KMS-11 (cell line): ENCODE measurements at regions not wholly inside any gene's neighbourhood (a gene's known extent, or its start where the extent isn't known, plus 50 kb on each side); places are given as distances from the start of the nearest gene placed in this dataset.

Source experiments
- H2AFZ ChIP-seq: fragments of 200-600 bp; sonication (generic); 2 replicates; pipeline ENCODE4 v1.6.1; 2016; ENCODE audit warnings: antibody characterized with exemption, mixed run types, low read depth
- H3K27ac ChIP-seq: fragments of 200-600 bp; sonication (generic); 2 replicates; pipeline ENCODE4 v1.6.1; 2016; ENCODE audit warnings: mild to moderate bottlenecking, mixed run types
- H3K27me3 ChIP-seq: fragments of 200-600 bp; sonication (generic); 2 replicates; pipeline ENCODE4 v1.6.1; 2017; ENCODE audit warnings: mild to moderate bottlenecking, low read depth, mixed run types, moderate library complexity; ENCODE audit not compliant: insufficient read depth
- H3K36me3 ChIP-seq: fragments of 200-600 bp; sonication (generic); 2 replicates; pipeline ENCODE4 v1.6.1; 2017; ENCODE audit warnings: mild to moderate bottlenecking, mixed run types; ENCODE audit not compliant: insufficient read depth
- H3K4me1 ChIP-seq: fragments of 200-600 bp; sonication (generic); 2 replicates; pipeline ENCODE4 v1.6.1; 2016; ENCODE audit warnings: mild to moderate bottlenecking, low read depth, mixed run types; ENCODE audit not compliant: poor library complexity, severe bottlenecking
- H3K4me2 ChIP-seq: fragments of 200-600 bp; sonication (generic); 2 replicates; pipeline ENCODE4 v1.7.0; 2016; ENCODE audit warnings: mild to moderate bottlenecking, mixed run types
- H3K4me3 ChIP-seq: fragments of 200-600 bp; sonication (generic); IDR thresholded peaks from 2 replicates; pipeline ENCODE4 v1.6.1; 2017; ENCODE audit warnings: low read depth, low read length, mixed read lengths; ENCODE audit not compliant: insufficient read depth
- H3K79me2 ChIP-seq: fragments of 200-600 bp; sonication (generic); 2 replicates; pipeline ENCODE4 v1.6.1; 2016; ENCODE audit warnings: low read depth, mixed run types; ENCODE audit not compliant: insufficient read depth
- H3K9ac ChIP-seq: fragments of 200-600 bp; sonication (generic); 2 replicates; pipeline ENCODE4 v1.6.1; 2016; ENCODE audit warnings: mild to moderate bottlenecking, mixed run types
- H4K20me1 ChIP-seq: fragments of 200-600 bp; sonication (generic); 2 replicates; pipeline ENCODE4 v1.6.1; 2016; ENCODE audit warnings: mild to moderate bottlenecking, mixed run types; ENCODE audit not compliant: insufficient read depth
- TF ChIP-seq, protein P1 (sequence below): fragments of 200-600 bp; sonication (generic); conservative IDR thresholded peaks from 2 replicates; pipeline ENCODE4 v1.6.1; 2017; ENCODE audit warnings: low read depth, mild to moderate bottlenecking, antibody characterized with exemption, low read length, moderate library complexity, mixed read lengths

DNA sequence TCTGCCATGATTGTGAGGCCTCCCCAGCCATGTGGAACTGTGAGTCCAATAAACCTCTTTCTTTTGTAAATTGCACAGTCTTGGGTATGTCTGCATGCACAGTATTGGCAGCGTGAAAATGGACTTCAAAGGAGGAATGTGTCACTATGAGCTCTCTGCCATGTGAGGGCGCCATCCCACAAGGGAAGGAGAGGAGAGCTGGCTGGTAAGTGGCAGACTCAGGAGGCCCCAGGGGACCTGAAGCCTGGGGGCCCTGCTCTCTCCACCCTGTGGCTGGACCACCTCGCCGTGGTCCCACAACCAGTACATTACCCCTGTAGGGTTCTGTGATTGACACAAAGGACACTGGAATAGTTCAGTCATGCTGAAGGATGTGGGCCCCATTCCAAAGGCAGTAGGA lies 122.1 kb downstream of the RPIA start:
- Histone ChIP-seq H3K4me3 (no peak overlapping the region), H3K4me2 (no peak overlapping the region), H3K79me2 (no peaks in the 10 kb centered on the region), H3K27ac (no peak overlapping the region), H3K9ac (no peak overlapping the region), H4K20me1 (no peaks in the 10 kb centered on the region), H3K4me1 (peaks cover 19% of the 10 kb centered on the region), H2AFZ (no peak overlapping the region), H3K27me3 (no peaks in the 10 kb centered on the region), H3K36me3 (no peaks in the 10 kb centered on the region)
- TF ChIP-seq, protein P1, sequence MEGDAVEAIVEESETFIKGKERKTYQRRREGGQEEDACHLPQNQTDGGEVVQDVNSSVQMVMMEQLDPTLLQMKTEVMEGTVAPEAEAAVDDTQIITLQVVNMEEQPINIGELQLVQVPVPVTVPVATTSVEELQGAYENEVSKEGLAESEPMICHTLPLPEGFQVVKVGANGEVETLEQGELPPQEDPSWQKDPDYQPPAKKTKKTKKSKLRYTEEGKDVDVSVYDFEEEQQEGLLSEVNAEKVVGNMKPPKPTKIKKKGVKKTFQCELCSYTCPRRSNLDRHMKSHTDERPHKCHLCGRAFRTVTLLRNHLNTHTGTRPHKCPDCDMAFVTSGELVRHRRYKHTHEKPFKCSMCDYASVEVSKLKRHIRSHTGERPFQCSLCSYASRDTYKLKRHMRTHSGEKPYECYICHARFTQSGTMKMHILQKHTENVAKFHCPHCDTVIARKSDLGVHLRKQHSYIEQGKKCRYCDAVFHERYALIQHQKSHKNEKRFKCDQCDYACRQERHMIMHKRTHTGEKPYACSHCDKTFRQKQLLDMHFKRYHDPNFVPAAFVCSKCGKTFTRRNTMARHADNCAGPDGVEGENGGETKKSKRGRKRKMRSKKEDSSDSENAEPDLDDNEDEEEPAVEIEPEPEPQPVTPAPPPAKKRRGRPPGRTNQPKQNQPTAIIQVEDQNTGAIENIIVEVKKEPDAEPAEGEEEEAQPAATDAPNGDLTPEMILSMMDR, result peak; percentile 53

DNA sequence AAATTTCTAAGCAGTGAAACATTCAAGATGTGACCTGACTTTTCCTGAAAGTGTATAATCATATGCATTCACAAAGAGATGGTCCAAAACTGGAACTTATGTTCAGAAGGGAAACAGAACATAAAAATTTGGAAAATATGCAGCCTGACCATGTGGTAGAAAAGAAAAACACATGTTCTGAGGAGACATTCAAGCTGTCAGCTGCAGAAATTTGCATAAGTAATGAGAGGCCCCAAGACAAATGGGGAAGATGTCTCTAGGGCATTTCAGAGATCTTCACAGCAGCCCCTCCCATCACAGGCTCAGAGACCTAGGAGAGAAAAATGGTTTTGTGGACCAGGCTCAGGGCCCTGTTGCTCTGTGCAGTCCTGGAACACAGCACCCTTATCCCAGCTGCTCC lies 123.8 kb downstream of the RPIA start:
- Histone ChIP-seq H4K20me1 (no peaks in the 10 kb centered on the region), H3K36me3 (no peaks in the 10 kb centered on the region), H3K27ac (no peak overlapping the region), H3K9ac (no peak overlapping the region), H3K4me3 (no peak overlapping the region), H3K79me2 (no peaks in the 10 kb centered on the region), H2AFZ (no peak overlapping the region), H3K4me2 (no peak overlapping the region), H3K27me3 (no peaks in the 10 kb centered on the region), H3K4me1 (peaks cover 2% of the 10 kb centered on the region)
- TF ChIP-seq, protein P1, result no peak

DNA sequence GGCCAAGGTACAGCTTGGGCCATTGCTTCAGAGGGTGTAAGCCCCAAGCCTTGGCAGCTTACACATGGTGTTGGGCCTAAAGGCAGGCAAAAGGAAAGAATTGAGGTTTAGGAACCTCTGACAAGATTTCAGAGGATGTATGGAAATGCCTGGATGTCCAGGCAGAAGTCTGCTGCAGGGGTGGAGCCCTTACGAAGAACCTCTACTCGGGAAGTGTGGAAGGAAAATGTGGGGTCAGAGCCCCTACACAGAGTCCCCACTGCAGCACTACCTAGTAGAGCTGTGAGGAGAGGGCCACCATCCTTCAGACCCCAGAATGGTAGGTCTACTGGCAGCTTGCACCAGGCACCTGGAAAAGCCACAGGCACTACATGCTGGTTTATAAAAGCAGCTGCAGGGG lies 124.2 kb downstream of the RPIA start:
- no peak overlapping the region for H2AFZ ChIP-seq

DNA sequence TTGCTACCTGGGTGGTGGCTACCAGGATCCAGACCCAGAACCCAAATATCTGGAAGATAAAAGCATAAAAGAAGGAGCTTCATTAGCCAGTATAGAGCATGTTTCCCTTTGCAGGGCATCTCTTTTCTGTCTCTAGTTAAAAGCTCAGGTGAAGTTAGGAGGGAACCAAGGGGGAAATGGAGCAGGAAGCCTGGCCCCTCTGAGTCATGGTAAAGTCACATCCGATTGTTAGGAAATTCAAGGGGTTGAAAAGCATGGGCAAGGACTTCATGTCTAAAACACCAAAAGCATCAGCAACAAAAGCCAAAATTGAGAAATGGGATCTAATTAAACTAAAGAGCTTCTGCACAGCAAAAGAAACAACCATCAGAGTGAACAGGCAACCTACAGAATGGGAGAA lies 126.9 kb downstream of the RPIA start:
- H3K9ac ChIP-seq, result no peak overlapping the region
- H3K4me3 ChIP-seq, result no peak overlapping the region
- no peaks in the 10 kb centered on the region for H3K27me3 ChIP-seq
- no peak overlapping the region for H3K27ac ChIP-seq
- H3K4me2 ChIP-seq, result no peak overlapping the region
- H4K20me1 ChIP-seq, result no peaks in the 10 kb centered on the region
- TF ChIP-seq, protein P1, result no peak
- no peaks in the 10 kb centered on the region for H3K79me2 ChIP-seq
- H3K36me3 ChIP-seq, result no peaks in the 10 kb centered on the region
- H3K4me1 ChIP-seq, result no peaks in the 10 kb centered on the region
- H2AFZ ChIP-seq, result no peak overlapping the region

More for the DNA sequence above, 124.2 kb downstream of the RPIA start:
- no peak overlapping the region for H3K4me3 ChIP-seq
- no peak overlapping the region for H3K27ac ChIP-seq
- no peaks in the 10 kb centered on the region for H3K36me3 ChIP-seq
- TF ChIP-seq, protein P1, result no peak
- no peak overlapping the region for H3K9ac ChIP-seq
- H3K27me3 ChIP-seq, result no peaks in the 10 kb centered on the region
- H3K79me2 ChIP-seq, result no peaks in the 10 kb centered on the region
- no peak overlapping the region for H3K4me2 ChIP-seq
- H4K20me1 ChIP-seq, result no peaks in the 10 kb centered on the region
- no peaks in the 10 kb centered on the region for H3K4me1 ChIP-seq
